K562 (cell line): ENCODE measurements at regions not wholly inside any gene's neighbourhood (a gene's known extent, or its start where the extent isn't known, plus 50 kb on each side); places are given as distances from the start of the nearest gene placed in this dataset.
A peak's percentile ranks its signal among the peaks of the same experiment; 100 is the strongest.

Experiments
- ATAC-seq: fragments of 200-7000 bp; cut with Tn5 transposase; 3 replicates; pipeline ENCODE4 v1.9.1; 2020; ENCODE audit warnings: moderate library complexity
- BruUV-seq: library from RNA; stranded (reverse); fragments of 400-500 nt; replicated peaks from 2 replicates; lab custom pipeline; 2021; lab: Mats Ljungman, UMichigan
- CTCF ChIA-PET: fragments of 300-600 bp; formaldehyde crosslinking; extraction: SDS; loops from one replicate; lab custom pipeline; 2021; ENCODE audit warnings: low intra/inter-chr PET ratio; lab: Yijun Ruan, JAX
- POLR2A ChIA-PET: fragments of 300-600, 350-650 bp; sonication (Branson Sonifier 250); formaldehyde crosslinking; extraction: SDS; loops from one replicate; lab custom pipeline; 2021; ENCODE audit warnings: antibody characterized with exemption, inconsistent platforms; lab: Yijun Ruan, JAX
- DNase-seq, 4 experiments: peaks; one replicate each; pipeline versions ENCODE4 v3.0.0 to v3.0.0-alpha.2; 2011 to 2018; ENCODE audit warnings: low spot score in 3 of 4, mixed read lengths in 3 of 4; ENCODE audit errors: extremely low read depth in 1 of 4
- FAIRE-seq: peaks from 2 replicates; lab custom pipeline; 2011; peaks lifted over from hg19 to GRCh38; lab: Jason Lieb, UNC
- H2AFZ ChIP-seq: 2 replicates; pipeline ENCODE4 v1.6.0; 2011; ENCODE audit warnings: low read depth, low read length, control low read depth, inconsistent platforms
- H3K27ac ChIP-seq: fragments of 200-600 bp; 3 replicates; pipeline ENCODE4 v1.8.0; 2011; ENCODE audit warnings: low read depth, mild to moderate bottlenecking, control low read depth, inconsistent platforms, low read length, moderate library complexity, mixed read lengths; ENCODE audit errors: extremely low read depth
- H3K27me3 ChIP-seq, 2 experiments: fragments of 300-600 bp in 1 of 2; 2 replicates in 1 of 2; 3 replicates in 1 of 2; pipeline versions ENCODE4 v1.6.0 to v1.8.0; 2011; ENCODE audit warnings: inconsistent platforms in 2 of 2, low read length in 2 of 2, mild to moderate bottlenecking in 1 of 2, mixed read lengths in 1 of 2, moderate library complexity in 1 of 2; ENCODE audit not compliant: control insufficient read depth in 2 of 2, insufficient read depth in 2 of 2
- H3K36me3 ChIP-seq: fragments of 300-600 bp; 3 replicates; pipeline ENCODE4 v1.8.0; 2011; ENCODE audit warnings: mild to moderate bottlenecking, low read length, inconsistent platforms; ENCODE audit not compliant: control insufficient read depth, insufficient read depth
- H3K4me1 ChIP-seq, 2 experiments: fragments of 200-600 bp in 1 of 2; replicated peaks in 1 of 2; 2 replicates in 1 of 2; 3 replicates in 1 of 2; pipeline versions ENCODE4 v1.5.1 to v1.8.0; 2011; ENCODE audit warnings: inconsistent platforms in 2 of 2, low read length in 2 of 2, mild to moderate bottlenecking in 1 of 2, mixed read lengths in 1 of 2, moderate library complexity in 1 of 2; ENCODE audit not compliant: control insufficient read depth in 2 of 2, insufficient read depth in 2 of 2
- H3K4me2 ChIP-seq: 2 replicates; pipeline ENCODE4 v1.6.1; 2011; ENCODE audit warnings: low read length, control low read depth, inconsistent platforms, mixed read lengths; ENCODE audit not compliant: insufficient read depth
- H3K4me3 ChIP-seq: fragments of 200-600 bp; sonication (generic), shearing (Covaris generic); 2 replicates; pipeline ENCODE4 v1.5.1; 2016; ENCODE audit warnings: control low read depth, inconsistent platforms
- H3K79me2 ChIP-seq: fragments of 200-600 bp; 3 replicates; pipeline ENCODE4 v1.8.0; 2011; ENCODE audit warnings: low read length, inconsistent platforms; ENCODE audit not compliant: control insufficient read depth, insufficient read depth
- H3K9ac ChIP-seq, 2 experiments: 2 replicates each; pipeline versions ENCODE4 v1.6.0 to v1.6.1; 2011; ENCODE audit warnings: low read depth in 2 of 2, low read length in 2 of 2, control low read depth in 1 of 2, inconsistent platforms in 1 of 2, mild to moderate bottlenecking in 1 of 2, mixed read lengths in 1 of 2; ENCODE audit not compliant: insufficient read depth in 1 of 2
- H3K9me1 ChIP-seq: one replicate; pipeline ENCODE4 v1.6.0; 2011; ENCODE audit warnings: inconsistent platforms, mild to moderate bottlenecking, low read length, moderate library complexity; ENCODE audit not compliant: control insufficient read depth, insufficient read depth
- H3K9me3 ChIP-seq: replicated peaks from 2 replicates; pipeline ENCODE4 v1.5.1; 2011; ENCODE audit warnings: low read depth, low read length, inconsistent platforms; ENCODE audit not compliant: control insufficient read depth, insufficient read depth
- H4K20me1 ChIP-seq: replicated peaks from 2 replicates; pipeline ENCODE4 v1.6.1; 2011; ENCODE audit warnings: low read length, inconsistent platforms, mixed read lengths; ENCODE audit not compliant: control insufficient read depth, insufficient read depth
- EP300 ChIP-seq: IDR thresholded peaks from 2 replicates; pipeline ENCODE4 v1.6.1; 2012; ENCODE audit warnings: low read length, improper control_type of control experiment
- KDM1A ChIP-seq, 2 experiments: fragments of 450-650 bp; IDR thresholded peaks; 2 replicates each; pipeline ENCODE4 v1.6.1; 2016; ENCODE audit warnings: mild to moderate bottlenecking in 2 of 2
- NFIC ChIP-seq: fragments of 450-650 bp; IDR thresholded peaks from 2 replicates; pipeline ENCODE4 v1.6.1; 2017; ENCODE audit warnings: mild to moderate bottlenecking, inconsistent platforms
- ZNF384 ChIP-seq: IDR thresholded peaks from 2 replicates; pipeline ENCODE4 v1.6.1; 2012; ENCODE audit warnings: low read depth, low read length, improper control_type of control experiment
- WGBS: fragments of 100-300 bp; shearing (Covaris generic); methylation state at CpG from one replicate; pipeline ENCODE4 v1.1.6; 2016; ENCODE audit warnings: low coverage, mixed read lengths; ENCODE audit not compliant: insufficient coverage; ENCODE audit errors: missing lambda C conversion rate; 5-methylcytosine and 5-hydroxymethylcytosine counted together
- in situ Hi-C: fragments of 300-500 bp; cut with MboI; formaldehyde crosslinking; loops from 4 replicates; pipeline ENCODE4 v1.15.0; 2018; ENCODE audit warnings: inconsistent platforms, mixed read lengths
- intact Hi-C: fragments of 100-400 bp; cut with micrococcal nuclease; formaldehyde crosslinking; loops from 2 replicates; pipeline ENCODE4 v1.14.2; 2022

GRCh38 chr1:9478021-9478420 is 61.2 kb upstream of the SLC25A33 start:
- intact Hi-C loops = no loop called here
- H3K9ac ChIP-seq = no peak overlapping the region

DNA sequence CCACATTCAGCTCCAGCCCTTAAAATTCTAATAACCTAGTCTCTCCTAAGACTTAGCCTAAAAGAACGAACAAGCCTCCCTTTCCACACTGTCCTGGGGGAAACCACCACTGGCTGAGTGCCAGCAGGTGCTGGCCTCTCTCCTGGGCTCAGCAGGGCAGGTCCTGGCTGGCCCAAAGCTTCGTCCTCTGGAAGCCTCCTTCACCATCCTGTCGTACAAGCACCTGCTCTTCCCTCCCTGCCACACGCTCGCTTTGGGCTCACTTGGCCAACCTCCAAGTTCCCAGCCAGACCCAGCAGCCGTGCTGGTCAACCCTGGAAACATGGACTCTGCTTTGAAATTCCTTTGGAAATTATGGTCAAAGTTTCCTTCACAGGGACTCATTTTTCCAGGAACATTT is 58.2 kb upstream of the SLC25A33 start:
- H3K36me3 ChIP-seq = no peaks in the 10 kb centered on the region
- FAIRE-seq = no peak
- no peak overlapping the region for H3K4me2 ChIP-seq
- 1% methylated on average over 6 of the region's 6 CpGs for WGBS
- ATAC-seq = no peak
- no peak for DNase-seq
- BruUV-seq = no TSS peak
- H2AFZ ChIP-seq = no peak overlapping the region
- no peak overlapping the region for H3K27ac ChIP-seq
- TF ChIP-seq EP300 (no peak), NFIC (peak; percentile 67)
- H3K9ac ChIP-seq = no peak overlapping the region
- POLR2A ChIA-PET = interaction anchor here (0.9 kb wide), 1 partner anchor 93 kb away, joined by 3 read pairs; no protein-coding TSS in a partner anchor
- H3K9me1 ChIP-seq = no peaks in the 10 kb centered on the region
- CTCF ChIA-PET = no interaction called here
- in situ Hi-C loops (no loop called here), intact Hi-C loops (no loop called here)
- no peaks in the 10 kb centered on the region for H3K4me1 ChIP-seq
- H3K4me3 ChIP-seq = no peak overlapping the region
- no peaks in the 10 kb centered on the region; the same call in 1 of the 2 replicates for H3K9me3 ChIP-seq
- peaks cover 35 to 57% of the 10 kb centered on the region in 2 experiments for H3K27me3 ChIP-seq
- H4K20me1 ChIP-seq = peaks cover 4% of the 10 kb centered on the region; the same call in 1 of the 2 replicates
- H3K79me2 ChIP-seq = no peaks in the 10 kb centered on the region

More at GRCh38 chr1:9478021-9478420, 61.2 kb upstream of the SLC25A33 start:
- Histone ChIP-seq H3K27me3 (peaks cover 27 to 61% of the 10 kb centered on the region in 2 experiments), H3K79me2 (no peaks in the 10 kb centered on the region), H3K9me1 (no peaks in the 10 kb centered on the region), H3K36me3 (no peaks in the 10 kb centered on the region), H2AFZ (no peak overlapping the region), H3K27ac (no peak overlapping the region), H3K4me3 (no peak overlapping the region), H3K4me2 (no peak overlapping the region), H4K20me1 (peaks cover 3% of the 10 kb centered on the region), H3K4me1 (peaks cover 0 to 3% of the 10 kb centered on the region in 2 experiments; a peak in 1 of 5 replicates), H3K9me3 (no peaks in the 10 kb centered on the region; the same call in 1 of the 2 replicates)
- TF ChIP-seq KDM1A (IDR thresholded peaks at IDR 0.05) (peak in 1 of 2 experiments; percentile 64; a peak in 1 of 4 replicates), ZNF384 (no peak)
- FAIRE-seq = no peak
- CTCF ChIA-PET = no interaction called here
- ATAC-seq = no peak
- POLR2A ChIA-PET = no interaction called here
- no peak for DNase-seq
- BruUV-seq = no TSS peak
- in situ Hi-C loops = no loop called here
- 29% methylated on average over 6 of the region's 6 CpGs for WGBS
